Dermis blood vessel endothelial cell (primary cell): ENCODE measurements at regions not wholly inside any gene's neighbourhood (a gene's known extent, or its start where the extent isn't known, plus 50 kb on each side); places are given as distances from the start of the nearest gene placed in this dataset.
"Not testable (repeated sequence)": the region's sequence is repeated elsewhere in the genome, so short reads cannot be mapped to it uniquely, and the experiment has no call there.

ENCODE experiments used
- DNase-seq: peaks from one replicate; pipeline ENCODE4 v3.0.0; 2010

- no peak for DNase-seq
Observed at GRCh38 chr4:155032521-155033229, 175.8 kb upstream of the NPY2R start.

- DNase-seq: no peak
Observed at GRCh38 chr4:155033604-155034003, 174.8 kb upstream of the NPY2R start.

GRCh38 chr4:155037031-155037430 is 171.4 kb upstream of the NPY2R start:
- no peak for DNase-seq

- no peak for DNase-seq
Observed at GRCh38 chr4:155038459-155038858, 170.0 kb upstream of the NPY2R start.

GRCh38 chr4:155039162-155039561 is 169.3 kb upstream of the NPY2R start:
- no peak for DNase-seq

- DNase-seq: no peak
Observed at GRCh38 chr4:155040031-155040430, 168.4 kb upstream of the NPY2R start.

- no peak for DNase-seq
Observed at GRCh38 chr4:155042014-155042413, 166.4 kb upstream of the NPY2R start.

GRCh38 chr4:155044251-155044650 is 164.2 kb upstream of the NPY2R start:
- DNase-seq: not testable (repeated sequence)

- DNase-seq: peak; percentile 34
Observed at GRCh38 chr4:155047755-155048154, 160.7 kb upstream of the NPY2R start.

- not testable (repeated sequence) for DNase-seq
Observed at GRCh38 chr4:155054042-155054441, 154.4 kb upstream of the NPY2R start.

- DNase-seq: no peak
Observed at GRCh38 chr4:155060419-155060818, 148.0 kb upstream of the NPY2R start.

GRCh38 chr4:155060873-155061272 is 147.6 kb upstream of the NPY2R start:
- DNase-seq: no peak

- no peak for DNase-seq
Observed at GRCh38 chr4:155062948-155063347, 145.5 kb upstream of the NPY2R start.

GRCh38 chr4:155064934-155065333 is 143.5 kb upstream of the NPY2R start:
- DNase-seq: not testable (repeated sequence)

- no peak for DNase-seq
Observed at GRCh38 chr4:155066871-155067270, 141.6 kb upstream of the NPY2R start.

GRCh38 chr4:155071962-155072361 is 136.5 kb upstream of the NPY2R start:
- DNase-seq: no peak

- DNase-seq: no peak
Observed at GRCh38 chr4:155072417-155072816, 136.0 kb upstream of the NPY2R start.

- no peak for DNase-seq
Observed at GRCh38 chr4:155073852-155074251, 134.6 kb upstream of the NPY2R start.

GRCh38 chr4:155076256-155076785 is 132.1 kb upstream of the NPY2R start:
- DNase-seq: no peak

GRCh38 chr4:155077452-155078229 is 130.8 kb upstream of the NPY2R start:
- no peak for DNase-seq

- DNase-seq: peak; percentile 50
Observed at GRCh38 chr4:155079871-155080270, 128.6 kb upstream of the NPY2R start.

- DNase-seq: no peak
Observed at GRCh38 chr4:155081222-155081621, 127.2 kb upstream of the NPY2R start.

GRCh38 chr4:155085843-155086530 is 122.4 kb upstream of the NPY2R start:
- DNase-seq: peak; percentile 20
